GM12892 (cell line): ENCODE measurements at regions not wholly inside any gene's neighbourhood (a gene's known extent, or its start where the extent isn't known, plus 50 kb on each side); places are given as distances from the start of the nearest gene placed in this dataset.

Experiments
- POLR2A ChIP-seq: IDR thresholded peaks from 2 replicates; pipeline ENCODE4 v1.6.1; 2011; ENCODE audit warnings: low read depth, low read length, control low read depth
- POLR2AphosphoS5 ChIP-seq: IDR thresholded peaks from 2 replicates; pipeline ENCODE4 v1.6.1; 2011; ENCODE audit warnings: low read depth, low read length, control low read depth

DNA sequence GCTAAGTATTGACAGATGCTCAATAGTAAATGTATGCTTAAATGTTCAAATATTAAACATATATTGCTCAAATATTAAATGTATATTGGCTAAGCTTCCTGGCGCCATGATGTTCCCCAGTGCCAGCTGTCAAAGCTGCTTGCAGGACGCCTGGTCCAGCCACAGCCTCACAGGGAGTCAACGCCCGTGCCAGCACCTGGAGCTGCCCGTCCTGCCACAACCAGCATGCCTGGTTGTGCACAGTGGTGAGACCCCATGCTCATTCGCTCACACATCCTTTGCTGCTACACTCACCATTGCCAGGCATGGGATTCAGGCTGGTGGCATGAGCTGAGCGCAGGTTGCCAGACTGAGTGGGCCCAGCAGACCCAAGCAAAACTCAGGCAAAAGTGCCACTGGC, 926.9 kb upstream of the EDIL3 start:
- no peak for TF ChIP-seq POLR2A
- TF ChIP-seq POLR2AphosphoS5 = no peak
